ENCODE measurements at regions not wholly inside any gene's neighbourhood (a gene's known extent, or its start where the extent isn't known, plus 50 kb on each side); places are given as distances from the start of the nearest gene placed in this dataset.
"Not testable (repeated sequence)": the region's sequence is repeated elsewhere in the genome, so short reads cannot be mapped to it uniquely, and the experiment has no call there.

DNA sequence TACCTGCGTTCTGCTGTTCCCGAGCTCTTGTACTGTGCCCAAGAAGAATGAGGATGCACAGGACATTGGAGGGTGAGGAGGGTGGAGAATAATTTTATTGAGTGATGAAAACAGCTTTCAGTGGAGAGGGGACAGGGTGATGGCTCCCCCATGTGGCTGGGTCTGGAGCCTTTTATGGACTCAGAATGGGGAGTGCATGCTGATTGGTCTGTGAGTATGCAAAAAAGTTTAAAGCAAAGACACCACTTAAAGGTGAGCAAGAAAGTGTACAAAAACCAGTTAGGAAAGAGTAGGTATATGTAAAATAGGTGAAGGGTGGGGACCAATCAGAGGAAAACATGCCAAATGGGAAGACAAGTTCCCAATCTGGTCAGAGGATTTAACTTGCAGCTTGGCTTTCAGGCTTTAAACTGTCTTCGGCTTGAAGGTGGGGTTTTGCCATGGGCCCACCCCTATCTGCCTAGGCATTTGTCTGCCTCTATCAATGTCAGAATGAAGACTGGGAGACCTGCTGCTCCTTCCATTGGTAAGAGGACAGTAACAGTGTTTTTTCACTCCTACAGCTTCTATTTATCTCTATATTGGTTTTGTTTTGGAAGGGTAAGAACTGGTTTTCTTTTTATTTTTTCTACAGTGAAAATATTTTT lies 118.0 kb upstream of the RAI14 start:
- DNase-seq = no peak

GRCh38 chr5:34539183-34539582 lies 116.9 kb upstream of the RAI14 start:
- DNase-seq = no peak

DNA sequence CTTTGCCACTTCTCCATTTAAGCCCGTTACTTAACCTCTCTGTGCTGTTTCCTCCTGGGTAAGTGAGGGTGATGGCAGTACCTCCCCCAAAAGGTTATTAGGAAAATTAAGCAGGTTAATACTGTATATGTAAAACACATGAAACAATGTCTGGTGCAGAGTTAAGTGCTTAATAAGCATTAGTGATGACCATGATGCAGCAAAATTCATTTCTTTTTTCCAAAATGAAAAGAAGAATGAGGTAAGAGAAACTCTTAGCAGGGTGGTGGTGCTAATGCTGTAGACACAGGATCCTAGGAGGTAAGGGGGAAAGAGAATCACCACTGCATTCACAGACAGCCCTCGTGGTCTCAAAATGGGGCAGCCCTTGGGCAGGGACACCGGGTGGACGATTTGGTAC lies 115.1 kb upstream of the RAI14 start:
- no peak for DNase-seq

GRCh38 chr5:34542818-34543217 lies 113.3 kb upstream of the RAI14 start:
- no peak for DNase-seq

DNA sequence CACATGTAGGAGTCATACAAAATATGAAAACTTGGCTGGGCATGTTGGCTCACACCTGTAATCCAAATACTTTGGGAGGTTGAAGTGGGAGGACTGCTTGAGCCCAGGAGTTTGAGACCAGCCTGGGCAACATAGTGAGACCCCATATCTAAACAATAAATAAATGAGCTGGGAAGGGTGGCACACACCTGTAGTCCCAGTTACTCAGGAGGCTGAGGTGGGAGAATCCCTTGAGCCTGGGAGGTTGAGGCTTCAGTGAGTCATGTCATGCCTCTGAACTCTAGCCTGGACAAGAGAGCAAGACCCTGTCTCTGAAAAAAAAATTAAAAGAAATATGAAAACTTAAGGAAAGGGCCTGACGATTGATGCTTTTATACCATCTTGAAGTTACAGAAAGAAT lies 112.4 kb upstream of the RAI14 start:
- DNase-seq = no peak

DNA sequence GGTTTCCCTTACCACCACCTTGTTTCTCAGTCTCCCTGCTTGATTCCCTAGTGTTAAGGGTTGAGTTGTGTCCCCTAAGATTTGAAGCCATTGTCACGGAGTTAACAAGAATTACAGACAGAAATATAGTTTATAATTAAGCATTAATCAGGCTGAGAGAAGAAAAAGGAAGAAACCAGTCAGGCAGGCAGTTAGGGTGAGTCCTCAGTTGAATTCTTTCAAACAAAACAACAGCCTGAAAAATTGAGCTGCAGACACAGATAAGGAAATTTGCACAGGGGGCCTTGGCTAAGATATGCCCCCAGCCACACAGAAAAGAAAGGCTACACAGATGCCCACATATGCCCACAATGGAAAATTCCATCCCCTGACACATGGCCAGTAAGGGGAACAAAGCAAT lies 111.7 kb upstream of the RAI14 start:
- DNase-seq = no peak

DNA sequence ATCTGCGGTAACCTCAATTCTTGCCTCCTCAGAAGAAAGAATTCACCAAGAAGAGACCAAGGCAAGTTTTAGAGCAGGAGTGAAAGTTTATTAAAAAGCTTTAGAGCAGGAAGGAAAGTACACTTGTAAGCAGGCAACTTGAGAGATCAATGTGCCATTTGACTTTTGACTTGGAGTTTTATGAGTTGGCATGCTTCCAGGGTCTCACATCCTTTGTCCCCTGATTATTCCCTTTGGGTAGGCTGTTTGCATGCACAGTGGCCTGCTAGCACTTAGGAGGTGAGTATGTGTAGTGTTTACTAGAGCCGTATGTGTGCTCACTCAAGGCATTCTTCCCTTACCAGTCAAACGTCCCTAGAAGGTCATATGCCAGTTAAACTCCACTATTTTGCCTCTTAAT lies 111.0 kb upstream of the RAI14 start:
- DNase-seq = no peak

DNA sequence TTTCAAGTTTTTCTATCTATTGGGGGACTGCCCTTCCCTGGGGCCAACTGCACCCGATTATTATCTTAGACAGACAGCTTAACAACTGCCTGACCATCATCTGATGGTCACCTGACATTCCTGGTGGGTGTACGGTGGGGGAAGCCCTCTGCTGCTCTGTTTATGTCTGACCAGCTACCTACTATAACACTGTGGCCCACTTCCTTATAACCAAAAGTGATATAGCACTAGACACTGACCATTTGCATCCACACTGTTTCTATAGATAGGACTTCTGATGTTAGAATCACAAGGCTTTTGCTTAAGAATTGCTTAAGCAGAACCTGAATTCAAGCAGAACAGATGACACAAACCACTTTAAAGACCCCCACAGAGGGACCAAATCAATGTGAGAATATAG lies 110.5 kb upstream of the RAI14 start:
- no peak for DNase-seq

DNA sequence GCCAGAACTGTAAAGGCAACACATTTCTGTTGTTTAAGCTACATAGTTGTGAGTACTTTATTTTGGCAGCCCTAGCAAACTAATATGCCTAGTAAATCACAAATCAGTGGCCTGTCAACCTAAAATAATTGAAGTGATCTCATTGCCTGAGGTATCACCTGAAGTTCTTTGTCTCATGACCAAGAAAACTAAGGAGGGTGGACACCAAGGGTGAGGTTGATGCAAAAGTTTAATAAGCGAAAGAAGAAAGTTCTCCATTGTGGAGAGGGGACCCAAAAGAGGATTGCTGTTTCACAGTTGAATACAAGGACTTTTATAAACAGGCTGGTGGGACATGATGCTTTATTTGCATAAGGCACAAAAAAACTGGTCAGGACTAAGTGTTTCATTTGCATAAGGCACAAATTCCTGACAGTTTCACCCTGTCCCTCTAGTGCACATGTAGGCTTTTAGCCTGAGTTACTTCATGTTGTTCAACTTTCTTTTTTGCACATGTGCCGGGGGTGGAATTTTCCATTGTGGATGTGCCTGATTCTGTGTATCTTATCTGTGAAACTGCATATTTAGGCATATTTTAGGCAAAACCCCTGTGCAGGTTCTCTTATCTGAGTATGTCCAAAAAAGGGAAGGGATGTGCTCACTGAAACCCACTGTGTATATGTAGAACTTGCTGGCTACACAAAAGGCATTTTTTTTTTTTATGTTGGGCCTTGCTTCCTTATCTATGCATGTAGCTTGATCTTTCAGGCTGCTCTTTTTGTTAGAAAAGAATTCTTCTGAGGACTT lies 108.6 kb upstream of the RAI14 start:
- DNase-seq = no peak

GRCh38 chr5:34548086-34548403 lies 108.1 kb upstream of the RAI14 start:
- DNase-seq = no peak

- DNase-seq = no peak
These were observed 105.9 kb upstream of the RAI14 start for GRCh38 chr5:34550247-34550646.

GRCh38 chr5:34550964-34551363 lies 105.2 kb upstream of the RAI14 start:
- DNase-seq = no peak

DNA sequence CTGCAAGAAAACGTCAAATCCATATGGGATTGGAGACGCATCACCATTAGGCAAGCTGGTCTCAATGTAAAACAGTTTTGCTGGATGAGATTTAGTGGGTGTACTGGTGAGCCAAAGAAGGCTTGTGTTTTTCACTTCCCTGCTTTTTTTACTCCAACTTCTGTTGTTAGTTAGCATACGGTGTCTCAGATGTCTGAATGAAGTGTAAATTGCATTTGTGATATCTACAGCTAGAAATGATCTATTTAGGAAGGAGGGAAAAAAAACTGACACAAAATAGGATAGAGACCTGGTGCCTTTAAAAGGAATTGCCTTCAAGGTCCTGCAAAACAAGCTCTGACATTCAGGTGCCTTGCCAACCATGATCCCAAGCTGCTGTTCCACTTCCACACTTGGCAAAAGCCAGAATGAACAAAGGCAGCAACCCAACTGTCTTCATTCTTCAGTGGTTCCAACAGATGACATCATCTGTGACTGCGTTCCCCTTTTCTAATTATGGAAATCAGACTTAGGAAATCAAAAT lies 104.2 kb upstream of the RAI14 start:
- no peak for DNase-seq

GRCh38 chr5:34552686-34553085 lies 103.4 kb upstream of the RAI14 start:
- DNase-seq = no peak

GRCh38 chr5:34553581-34553980 lies 102.5 kb upstream of the RAI14 start:
- DNase-seq = no peak

DNA sequence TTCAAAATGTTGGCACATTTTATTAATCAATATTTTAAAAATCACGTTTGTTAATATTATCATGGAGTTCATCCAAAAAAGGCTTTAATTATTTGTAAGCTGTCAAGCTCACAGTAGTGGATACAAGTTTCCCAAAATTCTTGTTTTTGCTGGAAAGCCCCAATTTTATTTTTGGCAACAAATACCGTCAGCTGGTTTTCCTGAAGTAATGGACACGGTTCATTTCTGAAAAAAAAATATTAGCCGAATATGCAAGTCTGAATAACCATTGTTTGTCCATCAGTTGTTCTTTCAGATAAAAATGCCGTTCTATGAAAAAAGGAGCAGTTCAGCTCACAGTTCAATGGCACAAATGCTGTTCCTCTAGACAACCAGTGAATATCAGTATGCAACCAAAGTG lies 101.5 kb upstream of the RAI14 start:
- no peak for DNase-seq

DNA sequence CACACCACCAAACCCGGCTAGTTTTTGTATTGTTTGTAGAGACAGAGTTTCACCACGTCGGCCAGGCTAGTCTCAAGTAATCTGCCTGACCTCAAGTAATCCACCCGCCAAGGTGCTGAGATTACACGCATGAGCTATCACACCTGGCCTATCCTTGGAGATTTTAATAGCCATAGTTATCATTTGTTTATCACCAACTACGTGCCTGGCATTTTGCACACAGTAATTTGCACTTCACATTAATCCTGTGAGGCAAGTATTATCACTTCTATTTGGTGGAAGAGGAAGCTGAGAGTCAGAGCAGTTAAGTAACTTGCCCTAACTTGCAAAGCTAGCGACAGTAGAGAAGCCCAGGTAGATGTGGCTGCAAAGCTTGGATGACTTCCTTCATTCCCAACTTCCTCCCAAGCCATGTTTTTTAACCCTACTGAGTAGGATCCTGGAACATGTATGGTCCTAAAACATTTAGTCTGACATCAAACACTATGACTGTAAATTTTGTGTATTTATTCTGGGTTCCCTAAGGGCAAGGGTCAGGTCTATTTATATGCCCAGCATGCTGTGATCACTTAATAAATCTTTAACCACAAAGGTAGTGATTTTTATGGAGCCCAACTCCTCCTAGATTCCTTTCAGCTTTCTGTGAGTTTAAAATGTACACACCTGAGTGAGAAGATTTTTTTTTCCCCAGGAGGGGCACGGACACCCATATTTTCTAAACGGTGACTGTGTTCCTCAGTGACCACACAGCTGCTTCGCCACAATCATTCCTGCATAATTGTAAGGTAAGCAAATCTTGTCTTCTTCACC lies 100.2 kb upstream of the RAI14 start:
- DNase-seq = no peak

- DNase-seq = no peak
These were observed 99.7 kb upstream of the RAI14 start for GRCh38 chr5:34556509-34556782.

- DNase-seq = not testable (repeated sequence)
These were observed 94.5 kb upstream of the RAI14 start for GRCh38 chr5:34561581-34561980.

GRCh38 chr5:34562791-34563190 lies 93.3 kb upstream of the RAI14 start:
- no peak for DNase-seq

GRCh38 chr5:34563269-34563668 lies 92.9 kb upstream of the RAI14 start:
- DNase-seq = no peak

DNA sequence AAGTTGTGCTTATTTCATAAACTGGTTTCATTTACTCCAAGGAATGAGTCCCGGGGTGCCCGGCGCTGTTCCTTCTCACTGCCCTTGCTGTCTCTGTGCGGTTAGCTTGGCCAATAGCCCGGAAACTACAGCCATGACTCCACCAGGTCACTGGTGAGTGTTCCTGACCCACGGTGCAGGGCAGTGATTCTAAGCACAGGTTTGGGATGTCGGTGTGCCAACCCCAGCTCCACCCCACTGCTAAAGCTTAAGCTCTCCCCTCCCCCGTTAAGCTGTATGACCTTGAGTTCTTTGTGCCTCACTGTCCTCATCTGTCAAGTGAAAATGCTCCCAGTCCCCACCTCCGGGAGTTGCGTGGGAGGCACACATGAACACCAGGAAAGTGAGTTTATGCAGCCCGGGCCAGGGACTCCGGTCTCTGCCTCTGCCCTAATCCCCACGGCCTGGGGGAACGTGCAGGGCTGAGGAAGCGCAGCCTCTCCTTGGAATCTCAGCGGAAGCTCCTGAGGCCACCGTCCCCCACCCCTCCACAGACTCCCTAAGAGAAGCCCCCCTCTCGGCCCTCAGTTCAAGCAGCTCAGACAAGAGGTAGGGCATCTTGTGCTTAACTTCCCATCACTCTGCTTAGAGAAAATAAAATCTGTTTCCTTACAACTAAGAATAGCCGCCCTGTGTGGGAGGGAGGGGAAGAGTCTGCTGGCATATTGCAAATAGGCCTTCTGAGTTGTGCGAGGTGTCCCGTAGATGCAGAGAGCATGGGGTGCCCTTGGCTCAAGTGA lies 92.0 kb upstream of the RAI14 start:
- no peak for DNase-seq

DNA sequence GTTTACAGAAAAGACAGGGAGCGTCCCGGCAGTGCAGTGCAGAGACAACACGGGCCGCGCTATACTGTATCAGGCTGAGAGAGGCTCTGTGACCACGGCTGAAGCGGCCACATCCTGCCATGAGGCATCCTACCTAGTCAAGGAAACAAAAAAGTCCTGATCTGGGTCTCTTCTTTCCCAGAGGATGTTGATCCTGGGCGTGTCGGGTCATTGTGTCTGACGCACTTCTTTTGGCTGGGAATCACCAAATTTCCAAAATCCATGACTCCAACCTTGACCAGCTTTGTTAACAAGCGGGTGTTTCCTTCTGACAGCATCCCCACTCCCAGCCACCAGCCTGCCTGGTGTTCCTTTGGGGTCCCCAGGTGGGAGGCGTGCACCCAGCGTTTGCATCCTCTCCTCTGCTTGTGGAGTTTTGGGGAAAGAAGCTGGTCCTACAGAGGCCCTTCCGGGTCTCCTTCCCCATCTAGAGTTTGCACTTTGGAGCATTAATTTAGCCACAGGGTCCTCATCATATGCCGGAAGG lies 91.4 kb upstream of the RAI14 start:
- DNase-seq = no peak

Data from SHP77 treated with DMSO at 0.1 percent for 48 hours (cell line).